Ovary (tissue), 3 donors: ENCODE measurements at regions not wholly inside any gene's neighbourhood (a gene's known extent, or its start where the extent isn't known, plus 50 kb on each side); places are given as distances from the start of the nearest gene placed in this dataset.

Source experiments
- EP300 ChIP-seq: sonication (generic); formaldehyde crosslinking; IDR thresholded peaks from one replicate; pipeline ENCODE4 v1.6.1; 2017; ENCODE audit warnings: antibody characterized with exemption
- TF ChIP-seq, protein P1 (sequence below), 3 donors: fragments of 450-650 bp in 2 of 3; fragments of 200-600 bp in 1 of 3; IDR thresholded peaks; one replicate each; pipeline versions ENCODE4 v1.5.1 to v1.8.0; 2016 to 2022; ENCODE audit warnings: antibody characterized with exemption in 3 of 3, mild to moderate bottlenecking in 1 of 3
- donor health status: DM: no; HTN: no; CAD: no.

DNA sequence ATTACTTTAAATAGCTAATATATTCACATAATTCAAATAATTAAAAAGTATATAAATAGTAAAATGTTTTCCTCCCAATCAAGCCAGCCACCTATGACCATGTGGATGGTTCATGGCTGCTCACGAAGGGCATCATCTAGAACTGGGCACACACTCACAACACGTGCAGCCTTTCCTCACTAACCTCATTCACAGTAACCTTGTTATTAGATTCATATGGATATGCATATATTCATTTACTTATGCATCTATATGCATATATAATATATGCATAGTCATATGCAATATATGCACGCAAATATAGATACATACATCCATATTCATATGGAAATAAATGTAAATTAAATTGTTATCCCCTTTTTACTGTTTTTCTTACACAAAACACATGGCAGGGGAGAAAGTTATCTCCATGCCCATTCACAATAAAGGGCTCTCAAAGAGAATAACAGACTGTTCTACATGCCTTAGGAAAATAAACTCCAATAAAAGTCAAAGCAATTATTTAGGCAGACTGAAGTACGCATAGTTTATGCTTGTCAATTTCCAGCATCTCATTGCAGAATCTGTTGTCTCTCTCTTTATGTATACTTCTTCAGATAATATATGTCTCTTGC is 163.9 kb upstream of the ADGRL3 start:
- TF ChIP-seq, protein P1, sequence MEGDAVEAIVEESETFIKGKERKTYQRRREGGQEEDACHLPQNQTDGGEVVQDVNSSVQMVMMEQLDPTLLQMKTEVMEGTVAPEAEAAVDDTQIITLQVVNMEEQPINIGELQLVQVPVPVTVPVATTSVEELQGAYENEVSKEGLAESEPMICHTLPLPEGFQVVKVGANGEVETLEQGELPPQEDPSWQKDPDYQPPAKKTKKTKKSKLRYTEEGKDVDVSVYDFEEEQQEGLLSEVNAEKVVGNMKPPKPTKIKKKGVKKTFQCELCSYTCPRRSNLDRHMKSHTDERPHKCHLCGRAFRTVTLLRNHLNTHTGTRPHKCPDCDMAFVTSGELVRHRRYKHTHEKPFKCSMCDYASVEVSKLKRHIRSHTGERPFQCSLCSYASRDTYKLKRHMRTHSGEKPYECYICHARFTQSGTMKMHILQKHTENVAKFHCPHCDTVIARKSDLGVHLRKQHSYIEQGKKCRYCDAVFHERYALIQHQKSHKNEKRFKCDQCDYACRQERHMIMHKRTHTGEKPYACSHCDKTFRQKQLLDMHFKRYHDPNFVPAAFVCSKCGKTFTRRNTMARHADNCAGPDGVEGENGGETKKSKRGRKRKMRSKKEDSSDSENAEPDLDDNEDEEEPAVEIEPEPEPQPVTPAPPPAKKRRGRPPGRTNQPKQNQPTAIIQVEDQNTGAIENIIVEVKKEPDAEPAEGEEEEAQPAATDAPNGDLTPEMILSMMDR (IDR thresholded peaks at IDR 0.05): no peak
- TF ChIP-seq EP300: no peak
